Mucosa of rectum (tissue), 2 donors: ENCODE measurements at regions not wholly inside any gene's neighbourhood (a gene's known extent, or its start where the extent isn't known, plus 50 kb on each side); places are given as distances from the start of the nearest gene placed in this dataset.

Source experiments
- H3K27ac ChIP-seq, 2 donors: one replicate each; pipeline ENCODE4 v1.7.0; 2013; ENCODE audit warnings: inconsistent platforms in 2 of 2, low read depth in 2 of 2, low read length in 2 of 2
- H3K27me3 ChIP-seq, 2 donors: one replicate each; pipeline ENCODE4 v1.7.0; 2013; ENCODE audit warnings: low read length in 2 of 2; ENCODE audit not compliant: control insufficient read depth in 2 of 2, insufficient read depth in 2 of 2
- H3K36me3 ChIP-seq, 2 donors: one replicate each; pipeline ENCODE4 v1.7.0; 2013; ENCODE audit warnings: low read length in 2 of 2; ENCODE audit not compliant: control insufficient read depth in 2 of 2, insufficient read depth in 2 of 2
- H3K4me1 ChIP-seq, 2 donors: one replicate each; pipeline ENCODE4 v1.7.0; 2013; ENCODE audit warnings: low read length in 2 of 2, mild to moderate bottlenecking in 1 of 2; ENCODE audit not compliant: control insufficient read depth in 2 of 2, insufficient read depth in 2 of 2
- H3K4me3 ChIP-seq, 2 donors: one replicate each; pipeline ENCODE4 v1.7.0; 2013; ENCODE audit warnings: low read length in 2 of 2
- H3K9ac ChIP-seq, 2 donors: one replicate each; pipeline ENCODE4 v1.7.0; 2013; ENCODE audit warnings: low read length in 2 of 2, low read depth in 1 of 2, mild to moderate bottlenecking in 1 of 2
- H3K9me3 ChIP-seq, 2 donors: one replicate each; pipeline ENCODE4 v1.7.0; 2013; ENCODE audit warnings: low read length in 2 of 2; ENCODE audit not compliant: control insufficient read depth in 2 of 2
- donor health status: healthy.
- donor health status: Normal muscosa, but diverticular disease.

- Histone ChIP-seq H3K4me1 (no peaks in the 10 kb centered on the region), H3K9me3 (no peaks in the 10 kb centered on the region)
Observed at GRCh38 chr1:187477103-187477502, 648.4 kb downstream of the PLA2G4A start.

GRCh38 chr1:187477535-187477934 lies 648.8 kb downstream of the PLA2G4A start:
- H3K27me3 ChIP-seq, result no peaks in the 10 kb centered on the region
- no peaks in the 10 kb centered on the region for H3K9me3 ChIP-seq
- H3K27ac ChIP-seq, result no peak overlapping the region
- H3K4me3 ChIP-seq, result no peak overlapping the region
- H3K4me1 ChIP-seq, result no peaks in the 10 kb centered on the region
- H3K36me3 ChIP-seq, result no peaks in the 10 kb centered on the region
- H3K9ac ChIP-seq, result no peak overlapping the region

More at GRCh38 chr1:187477103-187477502, 648.4 kb downstream of the PLA2G4A start:
- no peak overlapping the region for H3K9ac ChIP-seq
- no peak overlapping the region for H3K27ac ChIP-seq
- no peak overlapping the region for H3K4me3 ChIP-seq
- H3K27me3 ChIP-seq, result no peaks in the 10 kb centered on the region
- H3K36me3 ChIP-seq, result no peaks in the 10 kb centered on the region

DNA sequence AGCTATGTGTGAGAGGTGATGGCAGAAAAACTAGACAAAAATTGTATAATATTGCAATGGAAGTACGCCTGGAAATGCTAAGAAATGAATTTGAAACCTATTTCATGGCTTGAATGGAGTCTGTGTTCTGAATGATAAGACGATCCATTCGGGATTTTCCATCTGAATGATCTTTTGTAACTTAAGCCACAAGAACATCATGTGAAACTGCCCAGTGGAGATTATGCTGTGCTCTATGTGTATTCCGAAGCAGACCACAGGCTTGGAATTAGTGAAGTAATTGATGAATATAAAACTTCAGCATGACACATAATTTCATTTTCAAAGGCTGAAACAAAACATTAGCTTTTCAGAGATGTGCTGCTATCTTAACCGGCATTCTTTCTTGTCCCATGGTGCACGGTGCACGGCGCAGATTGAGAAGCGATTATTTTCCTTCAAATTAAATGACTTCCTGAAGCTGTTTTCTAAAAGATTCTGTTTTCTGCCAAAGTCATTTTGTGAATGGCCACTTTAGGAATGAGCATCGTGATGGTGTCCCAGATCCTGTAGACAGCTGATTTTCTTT lies 652.9 kb downstream of the PLA2G4A start:
- no peaks in the 10 kb centered on the region for H3K27me3 ChIP-seq
- no peaks in the 10 kb centered on the region for H3K9me3 ChIP-seq
- no peaks in the 10 kb centered on the region for H3K4me1 ChIP-seq
- no peaks in the 10 kb centered on the region for H3K36me3 ChIP-seq
- H3K4me3 ChIP-seq, result no peak overlapping the region
- H3K9ac ChIP-seq, result no peak overlapping the region
- no peak overlapping the region for H3K27ac ChIP-seq

DNA sequence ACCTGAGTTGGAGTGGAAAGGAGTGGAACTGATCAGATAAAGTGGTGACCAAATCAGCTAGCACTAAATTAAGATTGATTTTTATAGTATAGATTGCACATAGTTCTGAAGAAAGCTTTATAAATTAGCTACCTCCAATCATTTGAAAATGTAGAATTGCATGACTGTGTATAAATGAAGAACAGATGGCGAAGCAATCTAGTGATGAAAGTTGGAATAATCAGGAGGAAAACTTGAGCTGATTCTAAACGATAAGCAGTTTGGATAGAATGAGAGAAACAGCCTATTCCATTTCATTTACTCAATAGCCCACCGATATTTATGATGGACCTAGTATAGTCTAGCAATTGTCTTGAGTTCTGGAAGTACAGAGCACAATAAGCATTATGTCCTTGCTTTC lies 661.5 kb downstream of the PLA2G4A start:
- Histone ChIP-seq H3K9ac (no peak overlapping the region), H3K27ac (no peak overlapping the region), H3K27me3 (no peaks in the 10 kb centered on the region)

GRCh38 chr1:187491082-187491720 lies 662.5 kb downstream of the PLA2G4A start:
- H3K27me3 ChIP-seq, result no peaks in the 10 kb centered on the region
- no peaks in the 10 kb centered on the region for H3K36me3 ChIP-seq
- H3K4me3 ChIP-seq, result no peak overlapping the region

More for the DNA sequence above, 661.5 kb downstream of the PLA2G4A start:
- no peaks in the 10 kb centered on the region for H3K9me3 ChIP-seq
- no peak overlapping the region for H3K4me3 ChIP-seq
- no peaks in the 10 kb centered on the region for H3K4me1 ChIP-seq
- H3K36me3 ChIP-seq, result no peaks in the 10 kb centered on the region

DNA sequence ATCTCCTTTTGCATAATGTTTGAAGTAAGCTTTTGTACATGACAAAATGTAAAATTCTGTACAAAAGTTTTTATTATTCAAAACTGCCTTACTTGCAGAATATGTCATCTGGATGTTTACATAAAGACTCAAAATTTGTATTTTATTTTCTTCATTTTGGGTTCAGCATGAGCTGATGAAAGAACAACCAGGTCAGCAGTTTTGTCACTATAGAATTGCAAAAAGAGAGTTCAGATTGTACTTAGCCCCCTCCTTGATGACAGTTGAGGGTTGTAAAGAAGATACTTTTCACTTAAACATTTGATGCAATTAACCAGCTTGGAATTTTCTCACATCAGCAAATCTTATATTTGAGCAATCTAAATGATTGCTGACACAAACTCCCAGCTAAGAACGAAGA lies 669.3 kb downstream of the PLA2G4A start:
- Histone ChIP-seq H3K9ac (no peak overlapping the region), H3K27me3 (no peaks in the 10 kb centered on the region), H3K27ac (no peak overlapping the region), H3K4me3 (no peak overlapping the region), H3K4me1 (no peaks in the 10 kb centered on the region), H3K9me3 (peaks cover 0 to 2% of the 10 kb centered on the region in 2 donors), H3K36me3 (no peaks in the 10 kb centered on the region)

More at GRCh38 chr1:187491082-187491720, 662.5 kb downstream of the PLA2G4A start:
- H3K9me3 ChIP-seq, result no peaks in the 10 kb centered on the region
- H3K27ac ChIP-seq, result no peak overlapping the region
- no peaks in the 10 kb centered on the region for H3K4me1 ChIP-seq
- no peak overlapping the region for H3K9ac ChIP-seq

DNA sequence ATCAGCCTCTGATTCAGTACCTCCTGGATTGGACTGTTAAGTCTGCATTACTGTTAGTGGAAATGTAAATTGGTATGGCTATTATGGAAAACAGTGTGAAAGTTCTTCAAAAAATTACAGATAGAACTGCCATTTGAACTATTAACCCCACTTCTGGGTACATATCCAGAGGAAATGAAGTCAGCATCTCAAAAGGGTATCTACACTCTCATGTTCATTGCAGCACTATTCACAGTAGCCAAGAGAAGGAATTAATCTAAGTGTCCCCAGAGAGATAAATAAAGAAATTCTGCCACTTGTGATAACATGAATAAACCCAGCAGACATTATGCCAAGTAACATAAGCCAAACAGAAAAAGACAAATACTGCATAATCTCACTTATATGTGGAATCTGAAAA lies 676.0 kb downstream of the PLA2G4A start:
- Histone ChIP-seq H3K27me3 (no peaks in the 10 kb centered on the region), H3K4me1 (no peaks in the 10 kb centered on the region), H3K9me3 (no peaks in the 10 kb centered on the region), H3K36me3 (no peaks in the 10 kb centered on the region), H3K9ac (no peak overlapping the region), H3K27ac (no peak overlapping the region), H3K4me3 (no peak overlapping the region)

DNA sequence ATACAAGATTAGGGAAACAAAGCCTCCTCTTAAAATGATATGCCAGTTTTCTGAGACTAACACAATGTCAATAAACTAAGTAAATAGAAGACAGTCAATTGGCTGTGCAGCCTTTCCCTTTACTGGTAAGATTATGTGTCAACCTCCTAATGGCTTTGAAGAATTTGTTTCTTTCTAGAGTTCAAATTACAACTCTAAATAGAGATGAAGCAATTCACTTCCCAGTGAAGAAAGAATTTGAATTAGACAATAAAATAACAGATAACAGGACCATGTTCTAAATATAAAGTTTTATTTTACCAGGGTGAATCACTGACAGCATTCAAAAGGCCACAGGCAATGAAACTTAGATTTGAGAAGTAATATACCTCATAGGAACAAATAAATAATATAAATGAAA lies 680.3 kb downstream of the PLA2G4A start:
- Histone ChIP-seq H3K4me1 (no peaks in the 10 kb centered on the region), H3K36me3 (no peaks in the 10 kb centered on the region), H3K9ac (no peak overlapping the region), H3K27me3 (no peaks in the 10 kb centered on the region), H3K9me3 (no peaks in the 10 kb centered on the region), H3K27ac (no peak overlapping the region), H3K4me3 (no peak overlapping the region)

- Histone ChIP-seq H3K9ac (no peak overlapping the region), H3K27ac (no peak overlapping the region), H3K4me3 (no peak overlapping the region), H3K36me3 (no peaks in the 10 kb centered on the region), H3K27me3 (no peaks in the 10 kb centered on the region), H3K9me3 (no peaks in the 10 kb centered on the region), H3K4me1 (no peaks in the 10 kb centered on the region)
Observed at GRCh38 chr1:187513190-187513589, 684.4 kb downstream of the PLA2G4A start.

- no peak overlapping the region for H3K4me3 ChIP-seq
Observed at GRCh38 chr1:187514110-187514509, 685.4 kb downstream of the PLA2G4A start.

More at GRCh38 chr1:187514110-187514509, 685.4 kb downstream of the PLA2G4A start:
- Histone ChIP-seq H3K4me1 (no peaks in the 10 kb centered on the region), H3K9ac (no peak overlapping the region), H3K9me3 (no peaks in the 10 kb centered on the region), H3K27me3 (no peaks in the 10 kb centered on the region), H3K36me3 (no peaks in the 10 kb centered on the region), H3K27ac (no peak overlapping the region)
